Caco-2 (cell line): ENCODE measurements at regions not wholly inside any gene's neighbourhood (a gene's known extent, or its start where the extent isn't known, plus 50 kb on each side); places are given as distances from the start of the nearest gene placed in this dataset.

ENCODE experiments used
- BruUV-seq: library from RNA; stranded (reverse); fragments of 400-500 nt; replicated peaks from 2 replicates; lab custom pipeline; 2021; lab: Mats Ljungman, UMichigan
- CTCF ChIA-PET: fragments of 300-600 bp; sonication (Branson Sonifier 250); formaldehyde crosslinking; loops from one replicate; lab custom pipeline; 2022; ENCODE audit warnings: antibody characterized with exemption; lab: Charles Lee
- POLR2A ChIA-PET: fragments of 300-600 bp; sonication (Branson Sonifier 250); formaldehyde crosslinking; loops from one replicate; lab custom pipeline; 2022; ENCODE audit warnings: antibody characterized with exemption; lab: Charles Lee
- DNase-seq, 2 experiments: peaks; one replicate each; pipeline versions ENCODE4 v3.0.0 to v3.0.0-alpha.2; 2020 to 2022
- H3K27me3 ChIP-seq: replicated peaks from 2 replicates; pipeline ENCODE4 v1.6.0; 2011; ENCODE audit warnings: low read length; ENCODE audit not compliant: control insufficient read depth, insufficient read depth
- H3K36me3 ChIP-seq: 2 replicates; pipeline ENCODE4 v1.5.1; 2011; ENCODE audit warnings: low read length; ENCODE audit not compliant: control insufficient read depth, insufficient read depth
- H3K4me1 ChIP-seq: fragments of 250-450 bp; sonication (Bioruptor Pico); 2 replicates; pipeline ENCODE4 v1.5.1; 2020; ENCODE audit warnings: mild to moderate bottlenecking
- H3K4me3 ChIP-seq: 2 replicates; pipeline ENCODE4 v1.5.1; 2011; ENCODE audit warnings: low read depth, mild to moderate bottlenecking, control low read depth, low read length
- H3K9me3 ChIP-seq: fragments of 250-450 bp; sonication (Bioruptor Pico); 2 replicates; pipeline ENCODE4 v1.5.1; 2020; ENCODE audit warnings: mild to moderate bottlenecking, moderate library complexity
- H3K27ac Mint-ChIP-seq: one replicate; pipeline ENCODE4 v1.8.0; 2022; ENCODE audit warnings: mixed read lengths; ENCODE audit not compliant: unreplicated experiment
- H3K27me3 Mint-ChIP-seq: one replicate; pipeline ENCODE4 v1.8.0; 2022; ENCODE audit warnings: mixed read lengths; ENCODE audit not compliant: insufficient read depth, unreplicated experiment
- H3K36me3 Mint-ChIP-seq: one replicate; pipeline ENCODE4 v1.8.0; 2022; ENCODE audit warnings: mild to moderate bottlenecking, mixed read lengths; ENCODE audit not compliant: insufficient read depth, unreplicated experiment
- H3K4me1 Mint-ChIP-seq: one replicate; pipeline ENCODE4 v1.8.0; 2022; ENCODE audit warnings: low read depth, mixed read lengths; ENCODE audit not compliant: unreplicated experiment
- H3K4me3 Mint-ChIP-seq: one replicate; pipeline ENCODE4 v1.8.0; 2022; ENCODE audit warnings: mild to moderate bottlenecking, moderate library complexity, mixed read lengths; ENCODE audit not compliant: unreplicated experiment
- H3K9me3 Mint-ChIP-seq: one replicate; pipeline ENCODE4 v1.8.0; 2022; ENCODE audit warnings: mixed read lengths; ENCODE audit not compliant: unreplicated experiment
- intact Hi-C: fragments of 100-400 bp; cut with micrococcal nuclease; formaldehyde crosslinking; loops from one replicate; pipeline ENCODE4 v1.10.0; 2022; ENCODE audit not compliant: unreplicated experiment
- TF ChIP-seq, protein P1 (sequence below), 2 experiments: fragments of 200-600 bp in 1 of 2; IDR thresholded peaks; 1 replicate in 1 of 2; 2 replicates in 1 of 2; pipeline versions ENCODE4 v1.5.1 to v1.8.0; 2011 to 2022; ENCODE audit warnings: antibody characterized with exemption in 1 of 2, control low read depth in 1 of 2, inconsistent platforms in 1 of 2, low read depth in 1 of 2, low read length in 1 of 2, mild to moderate bottlenecking in 1 of 2, moderate library complexity in 1 of 2; ENCODE audit not compliant: insufficient read depth in 1 of 2, severe bottlenecking in 1 of 2, unreplicated experiment in 1 of 2

DNA sequence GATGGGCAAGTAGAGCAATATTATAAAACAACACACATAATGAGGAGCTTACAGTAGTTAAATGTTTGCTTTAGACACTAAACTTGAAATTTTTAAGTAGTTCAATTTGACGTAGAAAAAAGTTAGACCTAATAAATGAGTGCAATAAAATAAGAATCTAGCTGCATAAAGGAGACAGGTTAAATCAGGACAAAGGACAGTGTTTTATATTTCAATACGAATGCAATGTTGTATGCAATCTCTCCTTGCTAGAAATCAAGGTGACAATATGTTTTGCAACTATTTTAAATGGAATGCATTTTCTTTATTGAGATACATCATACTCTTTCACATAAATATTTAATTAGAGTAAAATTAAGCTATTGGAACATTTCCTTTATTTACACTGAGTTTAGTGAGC, 267.9 kb downstream of the CASP12 start:
- Histone ChIP-seq H3K4me1 (peaks cover 17% of the 10 kb centered on the region), H3K4me3 (no peak overlapping the region), H3K36me3 (no peaks in the 10 kb centered on the region), H3K9me3 (no peaks in the 10 kb centered on the region; the same call in 1 of the 2 replicates), H3K27me3 (no peaks in the 10 kb centered on the region)
- TF ChIP-seq, protein P1, sequence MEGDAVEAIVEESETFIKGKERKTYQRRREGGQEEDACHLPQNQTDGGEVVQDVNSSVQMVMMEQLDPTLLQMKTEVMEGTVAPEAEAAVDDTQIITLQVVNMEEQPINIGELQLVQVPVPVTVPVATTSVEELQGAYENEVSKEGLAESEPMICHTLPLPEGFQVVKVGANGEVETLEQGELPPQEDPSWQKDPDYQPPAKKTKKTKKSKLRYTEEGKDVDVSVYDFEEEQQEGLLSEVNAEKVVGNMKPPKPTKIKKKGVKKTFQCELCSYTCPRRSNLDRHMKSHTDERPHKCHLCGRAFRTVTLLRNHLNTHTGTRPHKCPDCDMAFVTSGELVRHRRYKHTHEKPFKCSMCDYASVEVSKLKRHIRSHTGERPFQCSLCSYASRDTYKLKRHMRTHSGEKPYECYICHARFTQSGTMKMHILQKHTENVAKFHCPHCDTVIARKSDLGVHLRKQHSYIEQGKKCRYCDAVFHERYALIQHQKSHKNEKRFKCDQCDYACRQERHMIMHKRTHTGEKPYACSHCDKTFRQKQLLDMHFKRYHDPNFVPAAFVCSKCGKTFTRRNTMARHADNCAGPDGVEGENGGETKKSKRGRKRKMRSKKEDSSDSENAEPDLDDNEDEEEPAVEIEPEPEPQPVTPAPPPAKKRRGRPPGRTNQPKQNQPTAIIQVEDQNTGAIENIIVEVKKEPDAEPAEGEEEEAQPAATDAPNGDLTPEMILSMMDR (IDR thresholded peaks at IDR 0.05; ENCODE audit: insufficient read depth in 1 of 2, low read depth in 1 of 2, low read length in 1 of 2, severe bottlenecking in 1 of 2, unreplicated experiment in 1 of 2) = no peak
- intact Hi-C loops = no loop called here
- no peak overlapping the region for H3K4me3 Mint-ChIP-seq
- POLR2A ChIA-PET = no interaction called here
- peaks cover 7% of the 10 kb centered on the region for H3K36me3 Mint-ChIP-seq
- DNase-seq = no peak
- H3K27me3 Mint-ChIP-seq = no peaks in the 10 kb centered on the region
- peaks cover 15% of the 10 kb centered on the region for H3K4me1 Mint-ChIP-seq
- peaks cover 39% of the 10 kb centered on the region for H3K9me3 Mint-ChIP-seq
- no peak overlapping the region for H3K27ac Mint-ChIP-seq
- BruUV-seq = no TSS peak
- CTCF ChIA-PET = no interaction called here

DNA sequence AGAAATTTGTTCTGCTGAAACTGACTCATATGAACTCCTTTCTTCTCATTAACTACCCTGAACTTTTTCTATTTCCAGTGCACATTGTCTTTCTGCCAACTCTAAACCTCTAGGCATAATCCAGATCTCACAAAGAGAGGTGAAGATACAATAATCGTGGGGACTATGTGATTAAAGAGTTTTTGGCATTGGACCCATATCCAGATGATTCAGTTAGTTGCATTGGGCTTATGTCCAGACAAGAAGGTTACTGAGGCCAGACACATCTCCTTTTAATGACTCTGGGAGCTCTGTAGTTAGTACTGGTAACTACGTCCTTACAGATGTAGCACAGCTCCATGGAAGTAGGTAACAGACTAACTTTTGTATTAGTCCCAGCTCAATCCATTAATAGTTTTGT, 273.0 kb downstream of the CASP12 start:
- Mint-ChIP-seq H3K9me3 (peaks cover 19% of the 10 kb centered on the region), H3K27ac (no peak overlapping the region), H3K36me3 (no peaks in the 10 kb centered on the region), H3K4me3 (no peak overlapping the region), H3K27me3 (no peaks in the 10 kb centered on the region), H3K4me1 (peaks cover 27% of the 10 kb centered on the region)
- BruUV-seq = no TSS peak
- Histone ChIP-seq H3K9me3 (no peaks in the 10 kb centered on the region; the same call in 1 of the 2 replicates), H3K27me3 (no peaks in the 10 kb centered on the region), H3K36me3 (no peaks in the 10 kb centered on the region), H3K4me1 (peaks cover 27% of the 10 kb centered on the region), H3K4me3 (no peak overlapping the region)
- CTCF ChIA-PET = no interaction called here
- intact Hi-C loops = no loop called here
- TF ChIP-seq, protein P1 (IDR thresholded peaks at IDR 0.05; ENCODE audit: insufficient read depth in 1 of 2, low read depth in 1 of 2, low read length in 1 of 2, severe bottlenecking in 1 of 2, unreplicated experiment in 1 of 2) = no peak
- no peak for DNase-seq
- POLR2A ChIA-PET = no interaction called here

DNA sequence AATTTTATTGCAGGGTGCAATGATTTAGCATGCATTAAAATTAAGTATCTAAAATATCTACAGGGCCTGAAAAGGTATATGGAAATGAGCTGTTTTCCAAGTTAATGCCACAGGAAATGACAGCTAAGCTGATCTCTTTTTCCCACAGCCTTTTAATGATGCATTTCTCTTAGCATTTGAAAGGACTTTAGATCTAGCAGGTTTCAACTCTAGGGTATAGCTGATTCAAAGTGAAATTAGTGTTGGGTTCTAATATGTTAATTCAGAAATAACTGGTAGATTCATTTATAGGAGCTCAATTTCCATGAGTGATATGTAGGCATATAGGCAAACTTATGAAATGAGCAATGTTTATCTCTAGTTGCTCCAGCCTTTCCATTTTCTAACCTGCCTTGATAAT, 274.2 kb downstream of the CASP12 start:
- no peak overlapping the region for H3K27ac Mint-ChIP-seq

More for the DNA sequence above, 274.2 kb downstream of the CASP12 start:
- peaks cover 19% of the 10 kb centered on the region for H3K9me3 Mint-ChIP-seq
- no peak overlapping the region for H3K4me3 Mint-ChIP-seq
- Histone ChIP-seq H3K27me3 (no peaks in the 10 kb centered on the region), H3K36me3 (no peaks in the 10 kb centered on the region), H3K4me3 (no peak overlapping the region), H3K9me3 (no peaks in the 10 kb centered on the region; the same call in 1 of the 2 replicates), H3K4me1 (peaks cover 31% of the 10 kb centered on the region)
- no peak for DNase-seq
- H3K36me3 Mint-ChIP-seq = no peaks in the 10 kb centered on the region
- BruUV-seq = no TSS peak
- H3K27me3 Mint-ChIP-seq = no peaks in the 10 kb centered on the region
- ChIA-PET CTCF (no interaction called here), POLR2A (no interaction called here)
- H3K4me1 Mint-ChIP-seq = peaks cover 28% of the 10 kb centered on the region
- TF ChIP-seq, protein P1 (IDR thresholded peaks at IDR 0.05; ENCODE audit: insufficient read depth in 1 of 2, low read depth in 1 of 2, low read length in 1 of 2, severe bottlenecking in 1 of 2, unreplicated experiment in 1 of 2) = no peak
- intact Hi-C loops = no loop called here
